ENCODE measurements at regions not wholly inside any gene's neighbourhood (a gene's known extent, or its start where the extent isn't known, plus 50 kb on each side); places are given as distances from the start of the nearest gene placed in this dataset.

- DNase-seq = peak; percentile 77 to 91 (median 81)
- no peak overlapping the region for H3K4me3 ChIP-seq
- WGBS, 4 donors = 15 to 26% (median 23%) methylated on average over 4 of the region's 4 CpGs
- H3K27me3 ChIP-seq = no peaks in the 10 kb centered on the region
- intact Hi-C loops (cut with DNase I) = loop anchor here (10.0 kb wide), 3 partner anchors 75 to 885 kb away; partner anchors contain the start of gene SELENOP (in 1 of the 2)
- no peaks in the 10 kb centered on the region for H3K36me3 ChIP-seq (replicated peaks in 1 of 2)
- no peak overlapping the region for H3K27ac ChIP-seq
- TF ChIP-seq CTCF (IDR thresholded peaks at IDR 0.05) = peak; percentile 87 to 97 (median 92)
- TF ChIP-seq POLR2A (IDR thresholded peaks at IDR 0.05) = no peak
- H3K9me3 ChIP-seq (replicated peaks in 1 of 3) = no peaks in the 10 kb centered on the region
- H3K4me1 ChIP-seq (replicated peaks in 1 of 2) = peaks cover 0 to 10% of the 10 kb centered on the region in 2 donors
These were observed 77.7 kb upstream of the SELENOP start for GRCh38 chr5:42889311-42889933.

DNA sequence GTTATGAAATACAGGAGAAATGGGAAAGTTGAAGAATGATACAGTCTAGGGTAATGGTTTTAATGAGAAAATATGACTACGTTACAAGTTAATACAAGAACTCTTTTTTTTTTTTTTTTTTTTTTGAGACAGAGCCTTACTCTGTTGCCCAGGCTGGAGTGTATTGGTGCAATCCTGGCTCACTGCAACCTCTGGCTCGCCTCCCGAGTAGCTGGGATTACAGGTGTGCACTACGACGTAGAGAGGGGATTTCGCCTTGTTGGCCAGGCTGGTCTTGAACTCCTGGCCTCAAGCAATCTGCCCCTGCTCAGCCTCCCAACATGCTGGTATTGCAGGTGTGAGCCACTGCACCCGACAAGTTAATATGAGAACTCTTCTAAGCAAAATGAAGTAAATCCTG is 77.1 kb upstream of the SELENOP start:
- WGBS, 4 donors = 58 to 69% (median 66%) methylated on average over 7 of the region's 7 CpGs
- Histone ChIP-seq H3K4me1 (replicated peaks in 1 of 2) (peaks cover 0 to 10% of the 10 kb centered on the region in 2 donors), H3K27ac (no peak overlapping the region), H3K36me3 (replicated peaks in 1 of 2) (no peaks in the 10 kb centered on the region), H3K27me3 (no peaks in the 10 kb centered on the region), H3K4me3 (no peak overlapping the region), H3K9me3 (replicated peaks in 1 of 3) (no peaks in the 10 kb centered on the region)
- intact Hi-C loops (cut with DNase I) = loop anchor here (10.0 kb wide), 3 partner anchors 74 to 884 kb away; partner anchors contain the start of gene SELENOP (in 1 of the 2)
- DNase-seq = no peak
- TF ChIP-seq POLR2A (IDR thresholded peaks at IDR 0.05) (no peak), CTCF (IDR thresholded peaks at IDR 0.05) (no peak)

DNA sequence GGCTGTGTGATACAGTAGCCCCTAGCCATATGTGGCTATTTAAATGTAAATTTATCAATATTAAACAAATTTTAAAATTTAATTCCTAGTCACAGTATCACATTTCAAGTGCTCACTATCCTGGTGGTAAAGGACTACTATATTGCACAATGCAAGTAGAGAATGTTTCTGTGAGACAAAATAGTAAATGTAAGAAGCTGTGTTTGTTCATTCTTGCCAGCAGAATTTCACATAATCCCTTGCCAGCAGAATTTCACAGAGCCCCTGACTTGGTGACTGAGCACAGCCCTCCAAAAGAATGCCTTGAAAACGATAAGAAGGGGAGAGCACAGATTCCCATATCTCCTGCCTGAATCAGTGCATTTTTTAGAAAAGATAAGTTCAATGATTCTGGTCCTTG is 75.9 kb upstream of the SELENOP start:
- 18 to 26% (median 20%) methylated on average over 1 of the region's 1 CpG for WGBS, 4 donors

GRCh38 chr5:42887097-42887496 is 75.4 kb upstream of the SELENOP start:
- Histone ChIP-seq H3K36me3 (replicated peaks in 1 of 2) (no peaks in the 10 kb centered on the region), H3K4me1 (replicated peaks in 1 of 2) (peaks cover 0 to 10% of the 10 kb centered on the region in 2 donors), H3K27ac (peak overlapping the region in 1 of 5 donors; percentile 53), H3K4me3 (no peak overlapping the region), H3K27me3 (no peaks in the 10 kb centered on the region), H3K9me3 (replicated peaks in 1 of 3) (no peaks in the 10 kb centered on the region)
- 57 to 79% (median 66%) methylated on average over 6 of the region's 6 CpGs for WGBS, 4 donors
- intact Hi-C loops (cut with DNase I) = loop anchor here (10.0 kb wide), 3 partner anchors 72 to 882 kb away; partner anchors contain the start of gene SELENOP (in 1 of the 2)
- TF ChIP-seq POLR2A (IDR thresholded peaks at IDR 0.05) (no peak), CTCF (IDR thresholded peaks at IDR 0.05) (no peak)
- peak in 3 of 7 donors; percentile 21 to 37 (median 31) for DNase-seq

More for the DNA sequence above, 75.9 kb upstream of the SELENOP start:
- Histone ChIP-seq H3K9me3 (replicated peaks in 1 of 3) (no peaks in the 10 kb centered on the region), H3K4me1 (replicated peaks in 1 of 2) (peaks cover 0 to 10% of the 10 kb centered on the region in 2 donors), H3K36me3 (replicated peaks in 1 of 2) (no peaks in the 10 kb centered on the region), H3K27ac (no peak overlapping the region), H3K27me3 (no peaks in the 10 kb centered on the region), H3K4me3 (no peak overlapping the region)
- TF ChIP-seq POLR2A (IDR thresholded peaks at IDR 0.05) (no peak), CTCF (IDR thresholded peaks at IDR 0.05) (no peak)
- intact Hi-C loops (cut with DNase I) = loop anchor here (10.0 kb wide), 3 partner anchors 73 to 883 kb away; partner anchors contain the start of gene SELENOP (in 1 of the 2)
- no peak for DNase-seq

Measured in adrenal gland (tissue), 9 donors.